ENCODE measurements at regions not wholly inside any gene's neighbourhood (a gene's known extent, or its start where the extent isn't known, plus 50 kb on each side); places are given as distances from the start of the nearest gene placed in this dataset.

- TF ChIP-seq ATF2 (IDR thresholded peaks at IDR 0.05; ENCODE audit: low read length) (no peak), CTCF (IDR thresholded peaks at IDR 0.05; ENCODE audit: control extremely low read depth in 1 of 3, insufficient read depth in 1 of 3, low read depth in 1 of 3, low read length in 3 of 3) (no peak), MAX (IDR thresholded peaks at IDR 0.05) (no peak), POU5F1 (IDR thresholded peaks at IDR 0.05; ENCODE audit: low read depth, low read length) (no peak), NRF1 (IDR thresholded peaks at IDR 0.05; ENCODE audit: low read depth, low read length) (no peak), KDM4A (IDR thresholded peaks at IDR 0.05; ENCODE audit: low read depth, low read length, severe bottlenecking) (no peak)
Measured at GRCh38 chr1:218499011-218499691, 154.0 kb downstream of the TGFB2 start (continued).
